RWPE1 (cell line): ENCODE measurements at regions not wholly inside any gene's neighbourhood (a gene's known extent, or its start where the extent isn't known, plus 50 kb on each side); places are given as distances from the start of the nearest gene placed in this dataset.
A peak's percentile ranks its signal among the peaks of the same experiment; 100 is the strongest.
"Not testable (repeated sequence)": the region's sequence is repeated elsewhere in the genome, so short reads cannot be mapped to it uniquely, and the experiment has no call there.

Experiments used
- CTCF ChIA-PET: fragments of 350-600 bp; sonication (Branson Sonifier 250); formaldehyde crosslinking; extraction: SDS; loops from one replicate; lab custom pipeline; 2021; lab: Yijun Ruan, JAX
- POLR2A ChIA-PET: fragments of 400-600 bp; formaldehyde crosslinking; extraction: SDS; loops from one replicate; lab custom pipeline; 2020; ENCODE audit warnings: antibody characterized with exemption; ENCODE audit not compliant: low non-redundant PET; lab: Yijun Ruan, JAX
- DNase-seq: peaks from one replicate; pipeline ENCODE4 v3.0.0; 2012; ENCODE audit warnings: low spot score
- H3K27ac ChIP-seq: fragments of 450-650 bp; 2 replicates; pipeline ENCODE4 v1.5.1; 2017
- CTCF ChIP-seq: fragments of 450-650 bp; conservative IDR thresholded peaks from 2 replicates; pipeline ENCODE4 v1.5.1; 2017; ENCODE audit warnings: low read depth, mild to moderate bottlenecking

DNA sequence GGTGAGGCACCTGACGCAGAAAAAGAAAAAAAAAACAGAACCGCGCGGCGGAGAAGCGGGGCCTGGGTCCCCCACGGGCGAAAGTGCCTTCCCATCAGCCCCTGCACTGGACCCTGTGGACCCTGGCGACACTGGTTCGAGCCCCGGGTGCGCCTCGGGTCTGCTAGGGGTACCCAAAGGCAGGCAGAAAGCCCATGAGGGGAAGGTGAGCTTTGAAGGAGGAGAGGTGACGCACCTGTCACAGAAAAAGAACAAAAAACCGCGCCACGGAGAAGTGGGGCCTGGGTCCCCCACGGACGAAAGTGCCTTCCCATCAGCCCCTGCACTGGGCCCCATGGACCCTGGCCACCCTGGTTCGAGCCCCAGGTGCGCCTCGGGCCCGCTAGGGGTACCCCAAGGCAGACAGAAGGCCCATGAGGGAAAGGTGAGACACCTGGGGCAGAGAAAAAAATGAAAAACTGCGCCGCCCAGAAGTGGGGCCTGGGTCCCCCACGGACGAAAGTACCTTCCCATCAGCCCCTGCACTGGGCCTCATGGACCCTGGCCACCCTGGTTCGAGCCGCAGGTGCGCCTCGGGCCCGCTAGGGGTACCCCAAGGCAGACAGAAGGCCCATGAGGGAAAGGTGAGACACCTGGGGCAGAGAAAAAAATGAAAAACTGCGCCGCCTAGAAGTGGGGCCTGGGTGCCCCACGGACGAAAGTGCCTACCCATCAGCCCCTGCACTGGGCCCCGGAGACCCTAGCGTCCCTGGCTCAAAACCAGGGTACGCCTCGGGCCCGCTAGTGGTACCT is 227.4 kb downstream of the CCDC74A start:
- no peak for TF ChIP-seq CTCF
- POLR2A ChIA-PET: no interaction called here
- CTCF ChIA-PET: no interaction called here
- DNase-seq: no peak
- H3K27ac ChIP-seq: no peak overlapping the region

DNA sequence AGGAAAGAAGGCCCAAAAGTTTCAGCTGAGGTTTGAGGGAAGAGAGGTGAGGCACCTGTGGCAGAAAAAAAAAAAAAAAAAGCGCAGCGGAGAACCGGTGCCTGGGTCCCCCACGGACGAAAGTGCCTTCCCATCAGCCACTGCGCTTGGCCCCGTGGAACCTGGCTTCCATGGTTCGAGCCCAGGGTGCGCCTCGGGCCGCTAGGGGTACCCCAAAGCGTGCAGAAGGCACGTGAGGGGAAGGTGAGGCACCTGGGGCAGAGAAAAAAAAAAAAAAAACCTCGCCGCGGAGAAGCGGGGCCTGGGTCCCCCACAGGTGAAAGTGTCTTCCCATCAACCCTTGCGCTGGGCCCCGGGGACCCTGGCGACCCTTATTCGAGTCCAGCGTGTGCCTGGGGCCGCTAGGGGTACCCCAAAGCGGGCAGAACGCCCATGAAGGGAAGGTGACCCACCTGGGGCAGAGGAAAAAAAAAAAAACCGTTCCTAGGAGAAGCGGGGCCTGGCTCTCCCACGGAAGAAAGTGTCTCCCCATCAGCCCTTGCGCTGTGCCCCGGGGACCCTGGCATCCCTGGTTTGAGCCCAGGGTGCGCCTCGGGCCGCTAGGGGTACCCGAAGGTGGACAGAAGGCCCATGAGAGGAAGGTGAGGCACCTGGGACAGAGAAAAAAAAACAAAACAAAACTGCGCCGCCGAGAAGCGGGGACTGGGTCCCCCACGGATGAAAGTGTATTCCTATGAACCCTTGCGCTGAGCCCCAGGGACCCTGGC is 228.6 kb downstream of the CCDC74A start:
- POLR2A ChIA-PET: no interaction called here
- CTCF ChIA-PET: no interaction called here
- no peak for DNase-seq
- no peak for TF ChIP-seq CTCF
- no peak overlapping the region for H3K27ac ChIP-seq

DNA sequence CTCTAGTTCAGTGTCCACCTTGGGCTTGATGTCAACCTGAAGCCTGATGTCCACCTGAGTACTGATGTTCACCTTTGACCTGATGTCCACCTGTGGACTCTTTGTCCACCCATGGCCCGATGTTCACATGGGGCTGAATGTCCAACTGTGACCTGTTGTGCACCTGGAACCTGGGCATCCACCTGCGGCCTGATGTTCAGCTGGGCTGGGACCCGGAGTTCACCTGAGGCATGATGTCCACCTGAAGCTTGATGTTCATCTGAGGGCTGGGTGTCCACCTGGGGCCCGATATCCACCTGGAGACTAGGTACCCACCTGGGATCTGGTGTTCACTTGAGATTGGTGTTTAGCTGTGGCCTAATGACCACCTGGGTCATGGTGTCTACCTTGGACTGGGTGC is 231.3 kb downstream of the CCDC74A start:
- POLR2A ChIA-PET, H3K27ac ChIP-seq, DNase-seq, CTCF ChIA-PET: not testable (repeated sequence)

GRCh38 chr2:131774955-131775555 is 247.4 kb downstream of the CCDC74A start:
- H3K27ac ChIP-seq, CTCF ChIA-PET, POLR2A ChIA-PET, DNase-seq: not testable (repeated sequence)

DNA sequence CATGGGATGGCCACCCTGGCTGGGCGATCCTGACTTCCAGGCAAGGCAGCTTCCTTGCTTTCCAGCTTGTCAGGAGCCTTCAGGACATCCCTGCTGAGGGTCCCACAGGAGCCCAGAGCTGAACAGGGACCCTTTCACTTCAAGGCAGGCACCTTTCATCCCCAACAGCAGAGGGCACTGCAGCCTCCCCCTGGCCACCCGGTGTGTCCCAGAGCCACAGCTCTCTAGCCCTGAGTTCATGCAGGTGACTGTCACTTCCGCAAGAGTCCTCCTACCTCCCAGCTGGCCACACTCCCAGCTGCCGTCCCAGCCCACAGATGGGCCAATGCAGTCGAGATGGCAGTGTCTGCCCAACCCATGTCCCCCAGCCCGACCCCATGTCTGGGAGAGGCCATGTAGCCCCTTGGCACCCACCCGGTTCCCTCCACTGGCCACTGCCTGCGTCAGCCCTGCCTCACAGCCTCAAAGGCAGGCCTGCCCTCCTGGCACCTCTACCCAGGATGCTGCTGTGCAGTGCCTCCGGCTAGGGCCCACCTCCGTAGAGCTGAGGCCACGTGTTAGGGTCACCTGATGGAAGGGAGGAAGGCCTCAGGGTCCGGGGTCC is 248.3 kb downstream of the CCDC74A start:
- POLR2A ChIA-PET, DNase-seq, CTCF ChIA-PET, H3K27ac ChIP-seq: not testable (repeated sequence)

DNA sequence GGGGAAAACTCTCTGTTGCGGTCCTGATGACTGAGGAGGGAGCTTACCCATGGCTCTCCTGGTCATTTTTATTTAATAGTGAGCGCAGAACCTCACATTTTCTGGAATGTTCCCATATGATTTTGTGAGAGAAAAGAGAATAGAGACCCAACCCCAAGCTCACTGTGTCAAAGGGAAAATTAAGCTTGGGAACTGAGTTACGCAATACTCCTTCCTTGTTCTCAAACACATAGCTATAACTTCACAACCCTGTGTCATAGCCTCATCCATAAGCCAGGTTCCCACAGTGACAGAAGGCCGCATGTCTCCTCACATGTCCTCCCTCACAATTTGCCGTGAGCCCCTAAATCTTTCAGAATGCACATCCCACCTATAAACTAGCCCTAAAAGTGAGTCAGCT is 252.8 kb downstream of the CCDC74A start:
- CTCF ChIA-PET: not testable (repeated sequence)

GRCh38 chr2:131801210-131801744 is 273.6 kb downstream of the CCDC74A start:
- CTCF ChIA-PET: interaction anchor here (0.8 to 2.3 kb wide), 3 partner anchors 12 to 128 kb away, joined by 7 to 18 read pairs (median 7); no protein-coding TSS in a partner anchor
- DNase-seq: no peak
- POLR2A ChIA-PET: no interaction called here
- H3K27ac ChIP-seq: no peak overlapping the region
- TF ChIP-seq CTCF: no peak

More for the DNA sequence above, 252.8 kb downstream of the CCDC74A start:
- H3K27ac ChIP-seq, POLR2A ChIA-PET, DNase-seq: not testable (repeated sequence)

GRCh38 chr2:131801745-131802350 is 274.2 kb downstream of the CCDC74A start:
- POLR2A ChIA-PET: not testable (repeated sequence)
- TF ChIP-seq CTCF: peak; percentile 85
- H3K27ac ChIP-seq: peak overlapping the region; percentile 36; the same call in 1 of the 2 replicates
- CTCF ChIA-PET: interaction anchor here (0.6 to 2.3 kb wide), 4 partner anchors 12 to 690 kb away, joined by 3 to 18 read pairs (median 7); no protein-coding TSS in a partner anchor
- DNase-seq: peak; percentile 64

GRCh38 chr2:131802351-131802836 is 274.7 kb downstream of the CCDC74A start:
- peak overlapping the region; percentile 36; the same call in 1 of the 2 replicates for H3K27ac ChIP-seq
- peak; percentile 10 for DNase-seq
- CTCF ChIA-PET: interaction anchor here (0.6 to 2.3 kb wide), 4 partner anchors 27 to 691 kb away, joined by 3 to 18 read pairs (median 6); no protein-coding TSS in a partner anchor

GRCh38 chr2:131803237-131803636 is 275.5 kb downstream of the CCDC74A start:
- POLR2A ChIA-PET: not testable (repeated sequence)

More at GRCh38 chr2:131802351-131802836, 274.7 kb downstream of the CCDC74A start:
- POLR2A ChIA-PET: interaction anchor here (0.6 kb wide), 1 partner anchor 121 kb away, joined by 5 read pairs; no protein-coding TSS in a partner anchor

More at GRCh38 chr2:131803237-131803636, 275.5 kb downstream of the CCDC74A start:
- CTCF ChIA-PET, DNase-seq, H3K27ac ChIP-seq: not testable (repeated sequence)
